ENCODE measurements at regions not wholly inside any gene's neighbourhood (a gene's known extent, or its start where the extent isn't known, plus 50 kb on each side); places are given as distances from the start of the nearest gene placed in this dataset.

DNA sequence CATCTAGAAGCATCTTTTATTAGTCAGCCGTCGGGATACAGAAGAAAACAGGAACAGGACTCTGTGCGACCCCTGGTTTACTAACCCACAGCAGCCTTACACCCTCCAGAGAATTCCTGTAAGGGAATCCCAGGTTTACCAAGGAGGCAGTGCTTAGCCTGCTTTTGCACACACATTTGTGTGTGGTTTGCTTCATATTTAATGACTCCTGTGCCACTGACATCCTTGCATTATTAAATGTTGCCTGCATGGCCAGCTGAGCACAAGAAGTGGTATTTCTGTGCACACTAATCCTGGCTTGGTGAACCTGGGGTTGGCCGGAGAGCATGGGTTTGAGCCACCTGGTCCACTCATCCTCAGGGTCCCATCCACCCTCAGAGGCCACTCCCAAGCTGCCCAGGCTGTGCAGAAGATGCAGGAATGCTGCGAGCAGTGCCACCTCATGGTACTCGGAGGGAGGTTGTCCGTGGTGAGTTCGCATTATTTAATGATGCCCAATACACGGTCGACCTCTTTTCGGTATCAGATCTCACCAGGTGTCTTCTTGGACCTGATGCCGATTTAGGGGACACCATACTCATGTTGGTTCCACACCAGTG, 152.4 kb upstream of the RTL1 start:
- TF ChIP-seq POLR2AphosphoS5 (IDR thresholded peaks at IDR 0.05; ENCODE audit: low read depth, low read length): no peak
- no peak for TF ChIP-seq TAF1 (IDR thresholded peaks at IDR 0.05; ENCODE audit: borderline replicate concordance, insufficient read depth, low read length)

Measured in PFSK-1 (cell line).